ENCODE measurements at regions not wholly inside any gene's neighbourhood (a gene's known extent, or its start where the extent isn't known, plus 50 kb on each side); places are given as distances from the start of the nearest gene placed in this dataset.
A peak's percentile ranks its signal among the peaks of the same experiment; 100 is the strongest.
"Not testable (repeated sequence)": the region's sequence is repeated elsewhere in the genome, so short reads cannot be mapped to it uniquely, and the experiment has no call there.

DNA sequence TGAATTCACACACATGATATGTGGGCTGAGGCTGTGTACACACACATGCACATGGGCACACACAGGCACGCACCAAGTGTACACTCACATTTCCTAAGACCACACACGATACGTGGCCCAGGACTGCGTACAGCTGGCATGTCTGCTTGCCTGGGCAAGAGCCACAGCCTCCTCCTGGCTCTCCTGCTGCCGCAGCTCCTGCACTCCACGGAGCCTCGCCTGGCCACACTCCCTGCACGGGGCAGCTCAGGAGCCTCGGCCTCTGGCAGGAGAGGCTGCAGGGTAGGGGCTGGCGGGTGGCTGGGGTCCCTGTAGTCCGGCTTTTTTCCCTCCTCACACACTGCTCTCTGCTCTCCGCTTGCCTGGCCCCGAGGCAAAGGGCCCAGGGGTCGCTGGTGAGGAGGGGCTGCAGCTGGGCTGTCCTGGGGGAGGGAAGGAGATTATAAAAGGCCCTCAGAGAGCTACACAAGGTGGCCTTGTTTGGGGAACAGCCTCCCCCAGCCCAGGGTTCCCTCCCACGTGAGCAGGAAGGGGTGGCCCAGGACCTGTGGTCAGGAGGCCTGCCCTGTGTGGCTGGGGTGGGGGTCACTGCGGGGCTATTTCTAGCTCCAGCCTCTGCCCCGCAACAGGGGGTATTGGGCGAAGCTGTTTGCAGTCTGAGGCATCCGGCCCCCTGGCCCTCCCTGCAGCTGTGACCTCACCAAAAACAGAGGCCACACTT, 89.0 kb upstream of the SFSWAP start:
- POLR2A ChIA-PET = no interaction called here
- TF ChIP-seq, protein P1, sequence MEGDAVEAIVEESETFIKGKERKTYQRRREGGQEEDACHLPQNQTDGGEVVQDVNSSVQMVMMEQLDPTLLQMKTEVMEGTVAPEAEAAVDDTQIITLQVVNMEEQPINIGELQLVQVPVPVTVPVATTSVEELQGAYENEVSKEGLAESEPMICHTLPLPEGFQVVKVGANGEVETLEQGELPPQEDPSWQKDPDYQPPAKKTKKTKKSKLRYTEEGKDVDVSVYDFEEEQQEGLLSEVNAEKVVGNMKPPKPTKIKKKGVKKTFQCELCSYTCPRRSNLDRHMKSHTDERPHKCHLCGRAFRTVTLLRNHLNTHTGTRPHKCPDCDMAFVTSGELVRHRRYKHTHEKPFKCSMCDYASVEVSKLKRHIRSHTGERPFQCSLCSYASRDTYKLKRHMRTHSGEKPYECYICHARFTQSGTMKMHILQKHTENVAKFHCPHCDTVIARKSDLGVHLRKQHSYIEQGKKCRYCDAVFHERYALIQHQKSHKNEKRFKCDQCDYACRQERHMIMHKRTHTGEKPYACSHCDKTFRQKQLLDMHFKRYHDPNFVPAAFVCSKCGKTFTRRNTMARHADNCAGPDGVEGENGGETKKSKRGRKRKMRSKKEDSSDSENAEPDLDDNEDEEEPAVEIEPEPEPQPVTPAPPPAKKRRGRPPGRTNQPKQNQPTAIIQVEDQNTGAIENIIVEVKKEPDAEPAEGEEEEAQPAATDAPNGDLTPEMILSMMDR (IDR thresholded peaks at IDR 0.05; ENCODE audit: unreplicated experiment) = no peak
- Mint-ChIP-seq H3K27ac (ENCODE audit: low read depth, unreplicated experiment) (no peak overlapping the region), H3K4me3 (ENCODE audit: unreplicated experiment) (no peak overlapping the region), H3K36me3 (ENCODE audit: insufficient read depth, unreplicated experiment) (no peaks in the 10 kb centered on the region), H3K27me3 (ENCODE audit: insufficient read depth, unreplicated experiment) (peaks cover 26% of the 10 kb centered on the region), H3K9me3 (ENCODE audit: unreplicated experiment) (no peaks in the 10 kb centered on the region), H3K4me1 (ENCODE audit: insufficient read depth, unreplicated experiment) (peaks cover 5% of the 10 kb centered on the region)
- CTCF ChIA-PET = no interaction called here
- no TSS peak for BruUV-seq (replicated peaks)
- intact Hi-C loops (cut with micrococcal nuclease) = no loop called here
- no peak for DNase-seq (ENCODE audit: unreplicated experiment)

DNA sequence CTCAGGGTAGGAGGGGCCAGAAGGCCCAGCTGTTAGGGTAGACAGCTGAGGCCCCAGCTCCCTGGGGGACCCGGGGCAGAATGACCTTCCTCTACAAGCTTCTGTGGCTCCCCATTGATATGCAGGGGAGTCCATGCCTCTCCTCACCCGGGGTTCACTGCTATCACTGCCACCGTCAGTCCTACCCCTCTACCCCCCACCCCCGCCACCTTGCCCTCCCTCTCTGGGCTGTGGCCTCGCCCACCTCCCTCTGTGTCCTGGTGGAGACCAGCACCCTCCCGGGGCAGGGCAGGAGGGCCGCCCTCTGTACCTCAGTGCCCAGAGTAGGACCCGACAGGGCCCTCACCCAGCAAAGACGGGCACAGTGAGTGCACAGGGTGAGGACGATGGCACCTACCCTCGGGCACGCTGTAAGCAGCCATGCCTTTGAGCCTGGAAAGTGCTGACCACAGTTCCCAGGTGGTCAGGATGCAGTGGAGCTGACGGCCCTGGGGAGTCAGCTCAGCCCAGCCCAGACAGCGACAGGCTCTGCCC, 88.4 kb upstream of the SFSWAP start:
- ChIA-PET CTCF (no interaction called here), POLR2A (no interaction called here)
- H3K4me1 Mint-ChIP-seq (ENCODE audit: insufficient read depth, unreplicated experiment) = peaks cover 5% of the 10 kb centered on the region
- H3K36me3 Mint-ChIP-seq (ENCODE audit: insufficient read depth, unreplicated experiment) = no peaks in the 10 kb centered on the region
- H3K9me3 Mint-ChIP-seq (ENCODE audit: unreplicated experiment) = no peaks in the 10 kb centered on the region
- peaks cover 21% of the 10 kb centered on the region for H3K27me3 Mint-ChIP-seq (ENCODE audit: insufficient read depth, unreplicated experiment)
- no peak overlapping the region for H3K4me3 Mint-ChIP-seq (ENCODE audit: unreplicated experiment)
- DNase-seq (ENCODE audit: unreplicated experiment) = no peak
- no TSS peak for BruUV-seq (replicated peaks)
- TF ChIP-seq, protein P1 (IDR thresholded peaks at IDR 0.05; ENCODE audit: unreplicated experiment) = no peak
- intact Hi-C loops (cut with micrococcal nuclease) = no loop called here
- no peak overlapping the region for H3K27ac Mint-ChIP-seq (ENCODE audit: low read depth, unreplicated experiment)

DNA sequence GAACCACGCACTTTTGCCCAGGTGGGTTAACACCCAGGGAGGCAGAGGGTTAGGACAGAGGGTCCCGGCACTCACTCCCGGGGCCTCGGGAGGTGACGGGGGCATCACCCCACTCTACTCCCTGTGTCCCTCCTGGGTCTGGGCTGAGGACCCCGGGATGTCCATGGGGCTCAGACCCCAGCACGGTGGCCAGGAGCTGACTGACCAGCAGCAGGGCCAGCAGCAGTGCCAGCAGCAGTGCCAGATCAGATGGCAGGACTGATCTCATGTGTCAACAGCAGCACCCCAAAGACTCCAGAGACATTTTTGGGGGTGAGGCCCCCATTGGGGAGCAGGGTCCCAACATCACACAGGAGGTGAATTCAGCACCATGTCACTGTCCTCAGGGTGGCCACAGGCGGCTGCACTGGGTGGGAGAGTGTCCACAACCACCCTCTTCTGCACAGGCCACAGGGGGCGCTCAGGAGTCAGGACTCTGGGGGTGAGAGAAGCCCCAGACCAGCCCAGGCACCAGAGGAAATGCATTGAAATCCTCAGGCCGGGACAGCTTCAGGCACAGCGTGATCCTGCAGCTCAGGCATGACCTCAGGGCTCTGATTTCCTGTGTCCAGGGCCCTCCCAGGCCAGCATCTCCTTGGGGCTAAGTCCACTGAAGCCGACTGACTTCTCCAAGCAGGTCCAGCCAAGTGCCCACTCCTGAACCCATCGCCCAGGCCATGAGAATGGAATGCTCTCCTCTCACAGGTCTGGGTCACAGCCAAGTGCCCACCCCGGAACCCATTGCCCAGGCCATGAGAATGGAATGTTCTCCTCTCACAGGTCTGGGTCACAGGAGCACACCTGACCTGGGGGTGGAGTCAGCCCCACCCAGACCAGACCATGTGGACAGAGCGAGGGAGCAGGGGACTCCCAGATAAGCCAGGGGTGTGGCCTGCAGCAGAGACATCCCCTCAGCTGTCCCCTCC, 87.2 kb upstream of the SFSWAP start:
- intact Hi-C loops (cut with micrococcal nuclease); BruUV-seq (replicated peaks); H3K4me1 Mint-ChIP-seq (ENCODE audit: insufficient read depth, unreplicated experiment); H3K9me3 Mint-ChIP-seq (ENCODE audit: unreplicated experiment); H3K27ac Mint-ChIP-seq (ENCODE audit: low read depth, unreplicated experiment); H3K36me3 Mint-ChIP-seq (ENCODE audit: insufficient read depth, unreplicated experiment); H3K4me3 Mint-ChIP-seq (ENCODE audit: unreplicated experiment): not testable (repeated sequence)
- DNase-seq (ENCODE audit: unreplicated experiment) = peak; percentile 30
- ChIA-PET POLR2A (interaction anchor here (0.6 kb wide), 2 partner anchors 282 to 345 kb away, joined by 3 read pairs; no protein-coding TSS in a partner anchor), CTCF (interaction anchor here (0.7 kb wide), 1 partner anchor 7 kb away, joined by 3 read pairs; no protein-coding TSS in a partner anchor)
- H3K27me3 Mint-ChIP-seq (ENCODE audit: insufficient read depth, unreplicated experiment) = peaks cover 13% of the 10 kb centered on the region

DNA sequence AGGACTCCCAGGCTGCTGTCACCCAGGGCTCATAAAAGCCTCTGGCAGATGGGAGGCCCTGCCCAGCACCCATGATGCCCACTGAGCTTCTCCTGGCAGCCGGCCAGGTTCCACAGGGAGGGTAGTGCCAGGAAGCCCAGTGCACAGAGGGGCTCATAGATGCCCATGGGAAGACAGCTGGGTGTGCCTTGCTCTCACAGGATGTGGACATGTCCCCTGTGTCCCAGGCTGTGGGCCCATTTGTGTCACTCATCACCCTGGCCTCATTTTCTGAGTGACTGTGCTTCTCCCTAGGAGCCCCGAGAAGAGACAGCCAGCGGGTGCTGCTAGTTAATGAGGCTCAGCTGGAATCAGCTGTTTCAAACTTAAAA, 86.5 kb upstream of the SFSWAP start:
- H3K27ac Mint-ChIP-seq (ENCODE audit: low read depth, unreplicated experiment) = not testable (repeated sequence)
- CTCF ChIA-PET = interaction anchor here (0.7 kb wide), 1 partner anchor 8 kb away, joined by 3 read pairs; no protein-coding TSS in a partner anchor

DNA sequence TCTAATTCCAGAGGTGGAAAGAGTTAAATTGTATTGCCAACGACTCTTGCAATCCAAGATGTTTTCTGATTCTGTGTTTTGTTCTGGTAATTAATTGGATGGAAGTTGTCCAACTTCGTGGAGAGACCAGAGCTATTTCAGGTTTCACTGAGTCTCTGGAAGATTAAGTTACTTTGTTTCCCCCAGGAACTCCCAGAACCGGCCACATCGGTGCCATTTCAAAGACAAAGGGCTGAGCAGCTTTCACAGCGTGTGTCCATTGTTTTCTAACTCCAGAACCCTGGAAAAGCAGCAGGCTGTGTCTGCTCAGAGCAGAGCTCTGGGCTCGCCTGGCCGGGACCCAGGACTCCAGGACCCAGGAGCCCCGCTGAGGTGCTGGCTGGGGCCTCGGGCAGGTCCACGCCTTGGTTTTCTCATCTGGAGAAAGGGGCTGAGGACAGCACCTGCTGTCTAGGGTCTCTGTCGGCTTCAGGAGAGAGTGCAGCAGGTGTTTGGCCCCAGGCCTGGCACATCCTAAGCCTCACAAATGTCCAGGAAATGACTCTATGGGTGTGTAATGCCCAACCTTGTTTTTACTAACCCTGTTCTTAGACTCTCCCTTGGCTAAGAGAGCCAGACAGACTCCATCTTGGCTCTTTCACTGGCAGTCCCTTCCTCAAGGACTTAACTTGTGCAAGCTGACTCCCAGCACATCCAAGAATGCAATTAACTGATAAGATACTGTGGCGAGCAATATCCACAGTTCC, 86.0 kb upstream of the SFSWAP start:
- H3K27me3 Mint-ChIP-seq (ENCODE audit: insufficient read depth, unreplicated experiment); H3K36me3 Mint-ChIP-seq (ENCODE audit: insufficient read depth, unreplicated experiment); BruUV-seq (replicated peaks); CTCF ChIA-PET; H3K4me1 Mint-ChIP-seq (ENCODE audit: insufficient read depth, unreplicated experiment); H3K9me3 Mint-ChIP-seq (ENCODE audit: unreplicated experiment); intact Hi-C loops (cut with micrococcal nuclease); H3K4me3 Mint-ChIP-seq (ENCODE audit: unreplicated experiment); H3K27ac Mint-ChIP-seq (ENCODE audit: low read depth, unreplicated experiment): not testable (repeated sequence)
- POLR2A ChIA-PET = interaction anchor here (1.2 kb wide), 1 partner anchor 86 kb away, joined by 3 read pairs; the partner anchor contains the start of gene SFSWAP
- DNase-seq (ENCODE audit: unreplicated experiment) = peak; percentile 40

More for the DNA sequence above, 86.5 kb upstream of the SFSWAP start:
- H3K27me3 Mint-ChIP-seq (ENCODE audit: insufficient read depth, unreplicated experiment); H3K9me3 Mint-ChIP-seq (ENCODE audit: unreplicated experiment); intact Hi-C loops (cut with micrococcal nuclease); H3K4me1 Mint-ChIP-seq (ENCODE audit: insufficient read depth, unreplicated experiment); H3K36me3 Mint-ChIP-seq (ENCODE audit: insufficient read depth, unreplicated experiment); H3K4me3 Mint-ChIP-seq (ENCODE audit: unreplicated experiment); BruUV-seq (replicated peaks): not testable (repeated sequence)
- POLR2A ChIA-PET = interaction anchor here (0.6 kb wide), 1 partner anchor 345 kb away, joined by 3 read pairs; no protein-coding TSS in a partner anchor
- peak; percentile 13 for DNase-seq (ENCODE audit: unreplicated experiment)

DNA sequence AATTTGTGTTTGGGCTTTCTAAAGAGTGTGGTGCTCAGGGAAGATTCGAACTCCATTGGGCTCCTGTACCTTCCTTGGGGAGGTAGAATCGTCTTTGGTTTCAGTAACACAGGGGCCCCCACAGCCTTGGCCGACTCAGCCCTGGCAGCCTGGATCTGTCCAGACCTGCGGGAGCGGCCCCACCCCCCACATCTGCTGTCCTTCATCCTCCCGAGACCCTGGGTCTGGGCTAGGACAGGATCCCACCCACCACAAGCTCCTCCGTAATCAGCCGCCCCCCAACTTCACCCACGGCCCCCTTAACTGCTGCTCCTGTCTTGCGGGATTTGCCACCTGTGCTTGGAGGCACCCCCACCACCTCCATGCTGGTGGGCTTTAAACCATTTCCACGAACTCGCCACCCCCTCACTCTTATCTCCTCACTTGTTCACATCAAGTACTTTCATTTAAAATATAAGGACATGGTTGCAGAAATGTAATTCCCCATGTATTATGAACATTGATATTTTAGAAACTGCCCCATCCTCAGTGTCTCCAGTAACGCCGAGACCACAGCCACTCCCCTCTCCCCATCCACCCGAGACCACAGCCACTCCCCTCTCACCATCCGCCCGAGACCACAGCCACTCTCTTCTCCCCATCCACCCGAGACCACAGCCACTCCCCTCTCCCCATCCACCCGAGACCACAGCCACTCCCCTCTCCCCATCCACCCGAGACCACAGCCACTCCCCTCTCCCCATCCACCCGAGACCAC, 84.7 kb upstream of the SFSWAP start:
- intact Hi-C loops (cut with micrococcal nuclease); H3K27ac Mint-ChIP-seq (ENCODE audit: low read depth, unreplicated experiment); H3K36me3 Mint-ChIP-seq (ENCODE audit: insufficient read depth, unreplicated experiment); H3K4me1 Mint-ChIP-seq (ENCODE audit: insufficient read depth, unreplicated experiment); POLR2A ChIA-PET; BruUV-seq (replicated peaks); H3K4me3 Mint-ChIP-seq (ENCODE audit: unreplicated experiment); DNase-seq (ENCODE audit: unreplicated experiment); H3K9me3 Mint-ChIP-seq (ENCODE audit: unreplicated experiment); H3K27me3 Mint-ChIP-seq (ENCODE audit: insufficient read depth, unreplicated experiment); CTCF ChIA-PET: not testable (repeated sequence)

Data from MCF 10A (cell line).